SK-N-SH treated with all-trans-retinoic acid at 6 μM for 48 hours (cell line): ENCODE measurements at regions not wholly inside any gene's neighbourhood (a gene's known extent, or its start where the extent isn't known, plus 50 kb on each side); places are given as distances from the start of the nearest gene placed in this dataset.

Source experiments
- ARNTL ChIP-seq: fragments of 450-650 bp; formaldehyde crosslinking; IDR thresholded peaks from 2 replicates; pipeline ENCODE4 v1.5.0; 2020; ENCODE audit warnings: low read depth, mild to moderate bottlenecking, moderate library complexity, borderline replicate concordance
- BACH2 ChIP-seq: fragments of 250-450 bp; sonication (Bioruptor Pico); IDR thresholded peaks from 2 replicates; pipeline ENCODE4 v1.9.0; 2021; ENCODE audit warnings: mild to moderate bottlenecking, borderline replicate concordance
- CREB5 ChIP-seq: fragments of 250-450 bp; sonication (Bioruptor Pico); IDR thresholded peaks from 2 replicates; pipeline ENCODE4 v1.5.1; 2020; ENCODE audit warnings: low read depth, mild to moderate bottlenecking, moderate library complexity
- CSRNP3 ChIP-seq: fragments of 250-450 bp; sonication (Bioruptor Pico); IDR thresholded peaks from 2 replicates; pipeline ENCODE4 v1.5.1; 2021; ENCODE audit warnings: mild to moderate bottlenecking, moderate library complexity
- ESRRG ChIP-seq: fragments of 250-450 bp; sonication (Bioruptor Pico); IDR thresholded peaks from 2 replicates; pipeline ENCODE4 v1.6.1; 2021; ENCODE audit warnings: mild to moderate bottlenecking
- GLIS3 ChIP-seq: fragments of 250-450 bp; sonication (Bioruptor Pico); IDR thresholded peaks from 2 replicates; pipeline ENCODE4 v1.5.0; 2020; ENCODE audit warnings: mild to moderate bottlenecking, moderate library complexity
- OSR1 ChIP-seq: fragments of 250-450 bp; sonication (Bioruptor Pico); IDR thresholded peaks from 2 replicates; pipeline ENCODE4 v1.8.0; 2022; ENCODE audit warnings: moderate library complexity, mild to moderate bottlenecking, inconsistent platforms
- PATZ1 ChIP-seq: fragments of 250-450 bp; sonication (Bioruptor Pico); IDR thresholded peaks from 2 replicates; pipeline ENCODE4 v1.8.0; 2020; ENCODE audit warnings: mild to moderate bottlenecking, moderate library complexity, borderline replicate concordance
- PPARA ChIP-seq: fragments of 250-450 bp; sonication (Bioruptor Pico); IDR thresholded peaks from 2 replicates; pipeline ENCODE4 v1.5.0; 2020; ENCODE audit warnings: mild to moderate bottlenecking, borderline replicate concordance
- RARB ChIP-seq: fragments of 250-450 bp; sonication (Bioruptor Pico); IDR thresholded peaks from 2 replicates; pipeline ENCODE4 v1.8.0; 2021; ENCODE audit warnings: mild to moderate bottlenecking, moderate library complexity
- TCF4 ChIP-seq: fragments of 250-450 bp; sonication (Bioruptor Pico); IDR thresholded peaks from 2 replicates; pipeline ENCODE4 v1.8.0; 2021; ENCODE audit warnings: mild to moderate bottlenecking, moderate library complexity, borderline replicate concordance
- ZFP3 ChIP-seq: fragments of 250-450 bp; sonication (Bioruptor Pico); IDR thresholded peaks from 2 replicates; pipeline ENCODE4 v1.5.0; 2020; ENCODE audit warnings: mild to moderate bottlenecking, moderate library complexity
- ZNF70 ChIP-seq: fragments of 450-650 bp; formaldehyde crosslinking; IDR thresholded peaks from 2 replicates; pipeline ENCODE4 v1.5.0; 2020; ENCODE audit warnings: mild to moderate bottlenecking, moderate library complexity
- ZNF8 ChIP-seq: fragments of 450-650 bp; formaldehyde crosslinking; IDR thresholded peaks from 2 replicates; pipeline ENCODE4 v1.5.0; 2020; ENCODE audit warnings: mild to moderate bottlenecking, moderate library complexity

GRCh38 chr2:234212534-234212933 is 162.0 kb downstream of the SPP2 start:
- TF ChIP-seq ZFP3 (CRISPR knock-in tag): no peak
- TF ChIP-seq PATZ1 (CRISPR knock-in tag): no peak
- TF ChIP-seq TCF4 (CRISPR knock-in tag): no peak
- no peak for TF ChIP-seq ZNF70 (CRISPR knock-in tag)
- TF ChIP-seq RARB (CRISPR knock-in tag): no peak
- no peak for TF ChIP-seq ESRRG
- TF ChIP-seq CSRNP3: no peak
- no peak for TF ChIP-seq OSR1 (CRISPR knock-in tag)
- no peak for TF ChIP-seq CREB5 (CRISPR knock-in tag)
- no peak for TF ChIP-seq PPARA (CRISPR knock-in tag)
- no peak for TF ChIP-seq ZNF8 (CRISPR knock-in tag)
- TF ChIP-seq GLIS3: no peak
- TF ChIP-seq ARNTL (CRISPR knock-in tag): no peak
- no peak for TF ChIP-seq BACH2 (CRISPR knock-in tag)
